WTC11 (cell line): ENCODE measurements at regions not wholly inside any gene's neighbourhood (a gene's known extent, or its start where the extent isn't known, plus 50 kb on each side); places are given as distances from the start of the nearest gene placed in this dataset.

Experiments
- ATAC-seq: fragments of 200-7000 bp; cut with Tn5 transposase; 2 replicates; pipeline ENCODE4 v1.10.0; 2021; ENCODE audit warnings: mild to moderate bottlenecking, moderate library complexity
- CTCF ChIA-PET: fragments of 300-600 bp; sonication (Branson Sonifier 250); formaldehyde crosslinking; loops from one replicate; lab custom pipeline; 2021; ENCODE audit warnings: antibody characterized with exemption; lab: Charles Lee
- POLR2A ChIA-PET: fragments of 350-600 bp; sonication (Branson Sonifier 250); formaldehyde crosslinking; loops from one replicate; lab custom pipeline; 2021; ENCODE audit warnings: antibody characterized with exemption; lab: Charles Lee
- DNase-seq: peaks from one replicate; pipeline ENCODE4 v3.0.0; 2021; ENCODE audit warnings: low spot score
- H3K27ac Mint-ChIP-seq: 2 replicates; pipeline ENCODE4 v1.8.0; 2021; ENCODE audit warnings: mixed read lengths
- H3K27me3 Mint-ChIP-seq: 2 replicates; pipeline ENCODE4 v1.8.0; 2021; ENCODE audit warnings: low read depth, mild to moderate bottlenecking, moderate library complexity, mixed read lengths
- H3K36me3 Mint-ChIP-seq: 2 replicates; pipeline ENCODE4 v1.8.0; 2021; ENCODE audit warnings: mixed read lengths
- H3K4me1 Mint-ChIP-seq: 2 replicates; pipeline ENCODE4 v1.8.0; 2022; ENCODE audit warnings: mixed read lengths
- H3K4me3 Mint-ChIP-seq: 2 replicates; pipeline ENCODE4 v1.8.0; 2021; ENCODE audit warnings: mild to moderate bottlenecking, moderate library complexity, mixed read lengths
- H3K9me3 Mint-ChIP-seq: 2 replicates; pipeline ENCODE4 v1.8.0; 2021; ENCODE audit warnings: mixed read lengths
- CBFB ChIP-seq: sonication (generic); formaldehyde crosslinking; IDR thresholded peaks from 2 replicates; pipeline ENCODE4 v1.8.1; 2022; ENCODE audit warnings: mild to moderate bottlenecking, low read depth, missing genetic modification reagents
- CDX4 ChIP-seq: fragments of 250-450 bp; sonication (Bioruptor Pico); IDR thresholded peaks from 2 replicates; pipeline ENCODE4 v1.9.0; 2021; ENCODE audit warnings: moderate library complexity, mild to moderate bottlenecking, inconsistent platforms, borderline replicate concordance
- CREM ChIP-seq: sonication (generic); formaldehyde crosslinking; IDR thresholded peaks from 2 replicates; pipeline ENCODE4 v1.8.1; 2022; ENCODE audit warnings: mild to moderate bottlenecking, missing genetic modification reagents, moderate library complexity
- CTCF ChIP-seq: fragments of 200-600 bp; IDR thresholded peaks from 2 replicates; pipeline ENCODE4 v1.8.0; 2022; ENCODE audit warnings: antibody characterized with exemption
- E2F1 ChIP-seq: sonication (generic); formaldehyde crosslinking; IDR thresholded peaks from 2 replicates; pipeline ENCODE4 v1.8.0; 2022; ENCODE audit warnings: mild to moderate bottlenecking, missing genetic modification reagents
- ELF4 ChIP-seq: sonication (generic); formaldehyde crosslinking; IDR thresholded peaks from 2 replicates; pipeline ENCODE4 v1.8.1; 2022; ENCODE audit warnings: low read depth, mild to moderate bottlenecking, moderate library complexity, missing genetic modification reagents
- ESRRA ChIP-seq: sonication (generic); formaldehyde crosslinking; IDR thresholded peaks from 2 replicates; pipeline ENCODE4 v1.8.1; 2022; ENCODE audit warnings: mild to moderate bottlenecking, missing genetic modification reagents, borderline replicate concordance
- FOXP4 ChIP-seq: sonication (generic); formaldehyde crosslinking; IDR thresholded peaks from 2 replicates; pipeline ENCODE4 v1.8.0; 2022; ENCODE audit warnings: mild to moderate bottlenecking, missing genetic modification reagents
- IRF2 ChIP-seq: sonication (generic); formaldehyde crosslinking; IDR thresholded peaks from 2 replicates; pipeline ENCODE4 v1.8.0; 2022; ENCODE audit warnings: low read depth, missing genetic modification reagents, borderline replicate concordance
- NR3C1 ChIP-seq: sonication (generic); formaldehyde crosslinking; conservative IDR thresholded peaks from 2 replicates; pipeline ENCODE4 v1.8.1; 2023; ENCODE audit warnings: low read depth, mild to moderate bottlenecking, missing genetic modification reagents
- PRDM15 ChIP-seq: sonication (generic); formaldehyde crosslinking; IDR thresholded peaks from 2 replicates; pipeline ENCODE4 v1.8.0; 2022; ENCODE audit warnings: missing genetic modification reagents
- SMAD3 ChIP-seq: sonication (generic); formaldehyde crosslinking; IDR thresholded peaks from 2 replicates; pipeline ENCODE4 v1.8.0; 2022; ENCODE audit warnings: missing genetic modification reagents, mild to moderate bottlenecking, borderline replicate concordance
- SMAD4 ChIP-seq: sonication (generic); formaldehyde crosslinking; IDR thresholded peaks from 2 replicates; pipeline ENCODE4 v1.8.0; 2022; ENCODE audit warnings: mild to moderate bottlenecking, missing genetic modification reagents
- TP53 ChIP-seq: sonication (generic); formaldehyde crosslinking; IDR thresholded peaks from 2 replicates; pipeline ENCODE4 v1.8.1; 2023; ENCODE audit warnings: mild to moderate bottlenecking, missing genetic modification reagents
- ZNF232 ChIP-seq: sonication (generic); formaldehyde crosslinking; IDR thresholded peaks from 2 replicates; pipeline ENCODE4 v1.8.0; 2022; ENCODE audit warnings: mild to moderate bottlenecking, missing genetic modification reagents
- ZNF317 ChIP-seq: sonication (generic); formaldehyde crosslinking; IDR thresholded peaks from 2 replicates; pipeline ENCODE4 v1.8.1; 2023; ENCODE audit warnings: low read depth, mild to moderate bottlenecking, moderate library complexity, missing genetic modification reagents, borderline replicate concordance
- TF ChIP-seq, protein P1 (sequence below): sonication (generic); formaldehyde crosslinking; IDR thresholded peaks from 2 replicates; pipeline ENCODE4 v1.8.1; 2022; ENCODE audit warnings: low read depth, mild to moderate bottlenecking, moderate library complexity, missing genetic modification reagents, borderline replicate concordance

GRCh38 chr18:73748731-73749130 is 398.9 kb downstream of the FBXO15 start:
- H3K27me3 Mint-ChIP-seq: no peaks in the 10 kb centered on the region
- TF ChIP-seq CBFB (CRISPR knock-in tag) (no peak), SMAD3 (CRISPR knock-in tag) (no peak), TP53 (CRISPR knock-in tag) (no peak), SMAD4 (CRISPR knock-in tag) (no peak), CREM (no peak), ELF4 (CRISPR knock-in tag) (no peak), E2F1 (CRISPR knock-in tag) (no peak), CTCF (no peak), PRDM15 (CRISPR knock-in tag) (no peak), ESRRA (CRISPR knock-in tag) (no peak), IRF2 (no peak), NR3C1 (CRISPR knock-in tag) (no peak), ZNF232 (CRISPR knock-in tag) (no peak), ZNF317 (CRISPR knock-in tag) (no peak), CDX4 (CRISPR knock-in tag) (no peak), FOXP4 (CRISPR knock-in tag) (no peak)
- TF ChIP-seq, protein P1, sequence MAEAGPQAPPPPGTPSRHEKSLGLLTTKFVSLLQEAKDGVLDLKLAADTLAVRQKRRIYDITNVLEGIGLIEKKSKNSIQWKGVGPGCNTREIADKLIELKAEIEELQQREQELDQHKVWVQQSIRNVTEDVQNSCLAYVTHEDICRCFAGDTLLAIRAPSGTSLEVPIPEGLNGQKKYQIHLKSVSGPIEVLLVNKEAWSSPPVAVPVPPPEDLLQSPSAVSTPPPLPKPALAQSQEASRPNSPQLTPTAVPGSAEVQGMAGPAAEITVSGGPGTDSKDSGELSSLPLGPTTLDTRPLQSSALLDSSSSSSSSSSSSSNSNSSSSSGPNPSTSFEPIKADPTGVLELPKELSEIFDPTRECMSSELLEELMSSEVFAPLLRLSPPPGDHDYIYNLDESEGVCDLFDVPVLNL (CRISPR knock-in tag): no peak
- DNase-seq (no peak), ATAC-seq (no peak)
- H3K36me3 Mint-ChIP-seq: no peaks in the 10 kb centered on the region
- no peak overlapping the region for H3K27ac Mint-ChIP-seq
- peaks cover 25% of the 10 kb centered on the region for H3K4me1 Mint-ChIP-seq
- peaks cover 3% of the 10 kb centered on the region; the same call in 1 of the 2 replicates for H3K9me3 Mint-ChIP-seq
- H3K4me3 Mint-ChIP-seq: no peak overlapping the region
- ChIA-PET CTCF (no interaction called here), POLR2A (no interaction called here)
